Medulla oblongata (tissue), 1 donor: ENCODE measurements at regions not wholly inside any gene's neighbourhood (a gene's known extent, or its start where the extent isn't known, plus 50 kb on each side); places are given as distances from the start of the nearest gene placed in this dataset.
"Not testable (repeated sequence)": the region's sequence is repeated elsewhere in the genome, so short reads cannot be mapped to it uniquely, and the experiment has no call there.

Experiments used
- DNase-seq: peaks from one replicate; pipeline ENCODE4 v3.0.0-alpha.2; 2015; ENCODE audit errors: extremely low spot score

GRCh38 chr1:102365071-102365470 lies 368.3 kb upstream of the OLFM3 start:
- peak; percentile 47 for DNase-seq

- no peak for DNase-seq
These were observed 339.9 kb upstream of the OLFM3 start for GRCh38 chr1:102336602-102337001.

- no peak for DNase-seq
These were observed 321.5 kb upstream of the OLFM3 start for GRCh38 chr1:102318104-102318806.

GRCh38 chr1:102315096-102315495 lies 318.4 kb upstream of the OLFM3 start:
- DNase-seq = no peak

- no peak for DNase-seq
These were observed 299.4 kb upstream of the OLFM3 start for GRCh38 chr1:102296116-102296515.

GRCh38 chr1:102282955-102283354 lies 286.2 kb upstream of the OLFM3 start:
- no peak for DNase-seq

GRCh38 chr1:102262994-102263393 lies 266.3 kb upstream of the OLFM3 start:
- DNase-seq = no peak

- DNase-seq = no peak
These were observed 256.2 kb upstream of the OLFM3 start for GRCh38 chr1:102252731-102253505.

GRCh38 chr1:102241431-102242338 lies 245.0 kb upstream of the OLFM3 start:
- DNase-seq = no peak

GRCh38 chr1:102239247-102239646 lies 242.5 kb upstream of the OLFM3 start:
- no peak for DNase-seq

GRCh38 chr1:102234753-102235359 lies 238.1 kb upstream of the OLFM3 start:
- no peak for DNase-seq

- no peak for DNase-seq
These were observed 222.7 kb upstream of the OLFM3 start for GRCh38 chr1:102219463-102219862.

- not testable (repeated sequence) for DNase-seq
These were observed 214.2 kb upstream of the OLFM3 start for GRCh38 chr1:102210891-102211290.

GRCh38 chr1:102191723-102192122 lies 195.0 kb upstream of the OLFM3 start:
- peak; percentile 38 for DNase-seq

GRCh38 chr1:102190429-102190828 lies 193.7 kb upstream of the OLFM3 start:
- DNase-seq = no peak

- no peak for DNase-seq
These were observed 189.8 kb upstream of the OLFM3 start for GRCh38 chr1:102186536-102186935.

- no peak for DNase-seq
These were observed 188.5 kb upstream of the OLFM3 start for GRCh38 chr1:102185260-102185659.

- DNase-seq = no peak
These were observed 187.8 kb upstream of the OLFM3 start for GRCh38 chr1:102184477-102184876.

- no peak for DNase-seq
These were observed 187.0 kb upstream of the OLFM3 start for GRCh38 chr1:102183711-102184110.

GRCh38 chr1:102182603-102183260 lies 186.0 kb upstream of the OLFM3 start:
- DNase-seq = no peak

GRCh38 chr1:102181341-102181740 lies 184.6 kb upstream of the OLFM3 start:
- DNase-seq = no peak
